ENCODE measurements at regions not wholly inside any gene's neighbourhood (a gene's known extent, or its start where the extent isn't known, plus 50 kb on each side); places are given as distances from the start of the nearest gene placed in this dataset.
"Not testable (repeated sequence)": the region's sequence is repeated elsewhere in the genome, so short reads cannot be mapped to it uniquely, and the experiment has no call there.

GRCh38 chr16:79882340-79883005 lies 281.9 kb upstream of the MAF start:
- DNase-seq: no peak

DNA sequence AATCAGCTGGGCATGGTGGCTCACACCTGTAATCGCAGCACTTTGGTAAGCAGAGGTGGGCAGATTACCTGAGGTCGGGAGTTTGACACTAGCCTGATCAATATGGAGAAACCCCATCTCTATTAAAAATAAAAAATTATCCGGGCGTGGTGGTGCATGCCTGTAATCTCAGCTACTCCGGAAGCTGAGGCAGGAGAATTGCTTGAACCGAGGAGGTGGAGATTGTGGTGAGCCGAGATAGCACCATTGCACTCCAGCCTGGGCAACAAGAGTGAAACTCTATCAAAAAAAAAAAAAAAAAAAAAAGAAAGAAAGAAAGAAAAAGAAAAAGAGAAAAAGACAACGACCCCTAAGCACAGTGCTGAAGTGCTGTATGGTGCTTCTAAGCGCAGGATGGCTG lies 280.6 kb upstream of the MAF start:
- DNase-seq: not testable (repeated sequence)

DNA sequence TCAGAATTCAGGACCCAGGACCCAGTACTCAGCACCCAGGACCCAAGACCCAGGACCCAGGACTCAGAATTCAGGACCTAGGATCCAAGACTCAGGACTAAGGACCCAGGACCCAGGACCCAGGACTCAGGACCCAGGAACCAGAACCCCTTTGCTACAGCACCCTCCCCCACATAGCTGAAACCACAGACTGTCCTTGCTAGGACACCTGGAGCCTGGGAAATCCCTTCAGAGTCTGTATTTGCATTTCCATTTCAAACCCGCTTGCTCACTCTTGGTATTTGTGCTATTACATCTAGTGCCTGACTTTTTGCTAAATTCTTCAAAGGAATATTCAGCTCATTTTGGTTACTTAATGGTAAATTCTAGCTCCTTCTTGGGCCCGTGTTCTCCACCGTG lies 275.8 kb upstream of the MAF start:
- no peak for DNase-seq

DNA sequence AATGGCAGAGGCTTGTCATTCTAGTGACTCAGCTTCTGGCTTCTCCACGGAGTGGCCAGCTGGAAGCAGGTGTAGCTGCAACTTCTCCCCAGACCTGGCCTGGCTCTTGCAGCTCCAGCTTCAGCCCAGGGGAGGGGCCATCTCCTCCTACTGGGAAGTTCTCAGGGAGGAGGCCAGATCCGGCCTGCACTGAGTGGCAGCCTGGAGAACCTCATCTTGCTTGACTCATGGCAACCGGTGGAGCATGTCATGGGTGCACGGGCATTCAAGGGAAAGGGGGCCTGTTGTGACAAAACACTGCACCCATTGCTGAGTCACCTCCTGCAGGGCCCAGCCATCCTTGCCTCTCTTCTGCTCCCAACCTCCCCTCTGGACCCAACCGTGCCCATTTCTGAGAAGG lies 273.9 kb upstream of the MAF start:
- DNase-seq: no peak

GRCh38 chr16:79873825-79874224 lies 273.3 kb upstream of the MAF start:
- DNase-seq: no peak

- no peak for DNase-seq
Measured at GRCh38 chr16:79871906-79872305, 271.4 kb upstream of the MAF start.

DNA sequence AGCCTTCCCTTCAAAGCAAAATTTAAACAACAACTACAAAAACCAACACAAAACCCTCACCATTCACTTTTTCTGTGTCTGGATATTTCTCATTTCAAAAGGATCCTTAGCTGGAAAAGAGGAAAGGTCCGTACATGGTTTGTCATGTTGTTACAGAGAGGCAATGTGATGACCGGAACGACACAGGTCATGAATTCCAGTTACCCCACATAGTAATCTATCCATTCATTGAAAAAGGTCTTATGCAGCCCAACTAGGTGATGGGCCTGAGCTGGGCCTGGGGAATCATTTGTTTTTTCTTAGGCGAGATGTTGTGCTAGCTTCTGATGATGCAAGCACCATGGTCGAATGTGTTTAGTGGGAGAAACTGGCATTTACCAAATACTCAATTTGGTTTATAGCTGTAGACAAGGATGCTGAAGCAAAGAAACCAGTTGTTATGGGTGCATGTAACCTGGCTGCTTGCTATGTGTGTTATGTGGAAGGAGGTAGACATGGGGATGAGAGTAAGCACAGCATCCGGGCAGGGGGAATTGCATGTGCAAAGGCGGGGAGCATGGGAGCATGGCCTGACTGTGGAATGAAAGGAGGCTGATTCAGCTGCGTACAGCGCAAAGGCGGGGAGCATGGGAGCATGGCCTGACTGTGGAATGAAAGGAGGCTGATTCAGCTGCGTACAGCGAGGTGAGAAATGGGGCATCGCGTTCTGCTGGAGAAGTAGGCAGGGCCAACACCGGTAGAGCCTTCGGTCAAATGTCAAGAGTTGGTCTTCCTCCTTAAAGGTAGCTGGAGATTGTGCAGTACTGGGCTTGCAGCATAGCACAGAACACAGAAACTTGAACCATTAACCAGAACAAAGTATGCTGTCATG lies 269.7 kb upstream of the MAF start:
- DNase-seq: no peak

DNA sequence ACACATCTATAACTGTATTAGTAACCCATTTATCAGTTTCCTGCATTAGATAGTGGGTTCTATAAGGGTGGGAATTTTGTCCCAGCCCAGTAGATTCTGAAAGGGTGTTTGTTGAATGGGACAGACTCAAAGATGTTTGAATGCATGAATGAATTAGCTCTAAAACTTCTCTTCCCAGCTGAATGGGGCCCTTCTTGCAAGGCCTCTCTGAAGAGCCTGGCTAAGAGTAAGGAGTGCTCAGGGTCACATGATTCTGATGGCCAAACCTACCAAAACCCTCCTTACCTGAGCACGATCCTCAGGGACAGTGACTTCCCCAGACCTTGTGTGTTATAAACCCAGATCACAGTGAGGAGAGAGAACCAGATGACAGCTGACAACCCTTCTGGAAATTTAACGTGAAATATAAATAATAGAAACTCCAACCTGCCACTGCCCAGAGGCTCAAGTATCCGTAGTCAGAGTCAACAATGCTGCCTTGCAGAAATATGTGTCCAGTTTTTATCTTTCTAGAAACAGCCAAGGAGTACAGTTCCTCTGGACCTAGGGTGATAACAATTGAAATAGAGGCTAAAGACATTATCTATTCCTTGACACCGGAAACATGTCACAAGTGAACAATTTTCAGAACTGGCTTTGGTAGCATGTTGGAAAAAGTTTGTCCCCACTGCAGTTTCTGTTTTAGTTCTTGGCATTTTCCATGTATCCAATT lies 268.9 kb upstream of the MAF start:
- no peak for DNase-seq

GRCh38 chr16:79868841-79869240 lies 268.3 kb upstream of the MAF start:
- DNase-seq: no peak

- no peak for DNase-seq
Measured at GRCh38 chr16:79867425-79867997, 267.0 kb upstream of the MAF start.

GRCh38 chr16:79865918-79866317 lies 265.4 kb upstream of the MAF start:
- DNase-seq: no peak

GRCh38 chr16:79864781-79865391 lies 264.3 kb upstream of the MAF start:
- no peak for DNase-seq

- no peak for DNase-seq
Measured at GRCh38 chr16:79864032-79864780, 263.7 kb upstream of the MAF start.

DNA sequence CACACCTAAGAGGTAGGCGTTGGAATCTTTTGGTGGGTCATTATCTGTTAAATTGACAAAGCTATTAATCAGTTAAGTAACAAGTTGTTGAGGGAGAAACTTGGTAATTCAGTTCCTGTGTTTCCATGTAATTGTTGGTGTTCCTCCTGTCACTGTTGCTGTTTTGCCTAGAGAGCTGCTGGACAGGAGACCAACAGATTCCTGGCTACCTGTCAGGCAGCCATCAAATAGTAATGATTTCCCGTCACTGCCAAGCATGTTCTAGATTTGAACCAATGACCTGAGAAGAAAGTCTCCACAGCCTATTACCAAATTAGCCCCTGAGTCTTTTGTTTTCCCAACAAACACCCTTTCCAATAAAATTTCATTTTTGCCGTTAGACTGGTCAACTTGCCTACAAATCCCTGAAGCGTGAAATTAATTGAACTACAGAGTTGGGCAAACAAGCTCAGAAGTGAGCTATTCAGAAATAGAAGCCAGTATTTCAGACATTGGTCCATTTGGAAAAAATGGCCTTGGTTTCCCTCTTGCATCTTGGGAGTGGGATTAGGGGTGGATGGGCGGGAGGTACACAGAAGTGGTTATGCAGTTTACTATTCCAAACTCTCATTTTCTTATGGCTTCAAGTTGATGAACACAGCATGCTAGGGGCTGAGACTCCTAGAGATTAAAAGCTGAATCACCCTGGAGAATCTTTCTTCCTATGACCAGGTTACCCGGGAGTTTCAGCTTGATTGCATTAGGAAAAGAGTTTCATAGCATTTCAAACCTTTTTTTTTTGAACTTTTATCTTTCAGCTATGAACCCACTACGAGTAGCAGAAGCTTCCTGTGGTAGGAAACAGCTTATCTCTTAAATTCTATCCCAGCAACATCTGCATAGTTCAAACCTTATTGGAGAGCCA lies 262.8 kb upstream of the MAF start:
- no peak for DNase-seq

GRCh38 chr16:79862601-79863000 lies 262.1 kb upstream of the MAF start:
- DNase-seq: no peak

DNA sequence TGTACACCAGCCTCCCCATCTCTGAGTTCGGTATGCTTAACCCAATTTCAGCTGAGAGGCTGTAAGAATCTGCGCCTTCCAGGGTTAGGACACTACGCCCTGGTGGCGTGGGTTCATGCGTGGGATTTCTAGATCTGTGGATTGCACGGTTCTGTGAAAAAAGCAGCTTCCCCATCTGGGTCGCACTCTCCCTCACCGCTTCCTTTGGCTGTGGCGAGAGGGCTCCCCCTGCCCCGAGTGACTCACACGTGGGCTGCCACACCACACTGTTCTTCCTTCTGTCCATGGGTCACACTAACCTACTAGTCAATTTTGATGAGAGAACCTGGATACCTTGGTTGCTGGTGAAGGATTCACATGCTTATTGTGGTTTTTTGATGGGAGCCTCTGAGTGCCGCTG lies 256.0 kb upstream of the MAF start:
- no peak for DNase-seq

DNA sequence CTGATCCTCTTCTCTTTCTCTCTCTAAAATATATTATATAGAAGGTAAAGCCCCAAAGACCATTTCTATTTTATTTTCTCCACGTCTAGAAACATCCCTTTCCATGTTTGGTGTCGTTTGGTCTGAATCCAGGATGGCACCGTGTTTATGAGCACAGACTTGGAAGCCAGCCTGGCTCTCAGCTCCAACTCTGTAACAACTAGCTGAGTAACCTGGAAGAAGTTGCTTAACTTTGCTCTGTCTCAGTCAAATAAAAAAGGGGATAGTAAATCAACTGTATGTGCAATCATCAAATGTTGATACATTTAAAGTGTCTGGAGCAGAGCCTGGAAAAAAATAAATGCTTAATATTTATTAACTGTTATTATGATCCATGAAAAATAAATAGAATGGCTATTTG lies 249.8 kb upstream of the MAF start:
- DNase-seq: no peak

DNA sequence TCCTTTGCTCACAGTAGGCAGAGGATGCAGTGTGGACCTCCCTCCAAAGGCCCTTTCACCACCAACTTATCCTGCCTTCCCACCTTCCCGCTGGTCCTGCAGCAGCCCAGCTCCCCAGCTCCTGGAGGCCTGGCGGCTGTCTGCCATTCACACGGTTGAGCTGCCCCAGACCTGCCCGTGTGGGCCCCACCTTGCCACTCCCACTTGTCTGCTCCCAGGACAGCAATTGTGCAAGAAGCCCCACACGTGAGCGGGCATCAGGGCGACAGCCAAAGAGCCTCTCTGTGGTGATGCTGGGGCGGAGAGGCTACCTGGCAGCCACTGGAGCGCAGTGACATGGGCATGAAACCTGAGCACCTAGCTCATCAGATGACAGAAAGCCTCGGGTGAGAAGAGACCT lies 248.6 kb upstream of the MAF start:
- no peak for DNase-seq

- no peak for DNase-seq
Measured at GRCh38 chr16:79848719-79849118, 248.2 kb upstream of the MAF start.

DNA sequence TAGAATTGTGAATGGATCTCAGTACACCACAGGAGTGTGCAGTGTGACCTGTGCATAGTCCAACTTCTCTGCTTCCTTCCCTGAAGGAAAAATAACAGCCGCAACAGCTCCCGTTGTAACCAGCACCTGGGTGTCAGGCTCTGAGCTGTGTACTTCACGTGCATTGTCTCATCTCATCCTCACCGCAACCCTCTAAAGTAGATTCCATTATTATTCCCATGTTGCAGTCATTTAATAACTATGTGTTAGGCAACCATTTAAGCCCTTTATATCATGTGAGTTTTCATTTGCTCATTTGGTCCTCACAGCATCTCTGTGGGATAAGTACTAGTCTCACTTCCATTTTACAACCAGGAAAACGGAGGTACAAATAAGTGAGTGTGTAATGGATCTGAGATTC lies 247.0 kb upstream of the MAF start:
- DNase-seq: no peak

GRCh38 chr16:79847101-79847500 lies 246.6 kb upstream of the MAF start:
- no peak for DNase-seq
